ENCODE measurements at regions not wholly inside any gene's neighbourhood (a gene's known extent, or its start where the extent isn't known, plus 50 kb on each side); places are given as distances from the start of the nearest gene placed in this dataset.
A peak's percentile ranks its signal among the peaks of the same experiment; 100 is the strongest.

DNA sequence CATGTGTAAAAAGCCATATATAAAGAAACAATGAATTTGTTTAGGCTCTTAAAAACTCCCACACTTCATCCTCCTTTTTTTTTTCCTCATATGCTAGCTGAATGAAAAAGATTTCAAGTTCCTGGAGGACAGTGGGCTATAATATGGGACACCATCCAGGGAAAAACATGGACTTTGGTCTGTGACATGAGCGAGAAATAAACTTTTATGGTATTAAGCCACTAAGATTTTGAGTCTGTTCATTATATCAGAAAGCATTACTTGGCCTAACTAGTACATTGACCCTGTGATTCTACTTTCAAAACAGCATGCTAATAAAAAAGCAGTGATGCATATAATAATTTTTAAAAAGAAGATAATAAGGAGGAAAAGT lies 392.3 kb upstream of the CAMK1G start:
- Histone ChIP-seq H3K36me3 (replicated peaks; ENCODE audit: insufficient read depth, low read length) (no peaks in the 10 kb centered on the region), H3K79me2 (ENCODE audit: low read length) (no peaks in the 10 kb centered on the region), H3K9me2 (replicated peaks; ENCODE audit: insufficient read depth, low read length) (no peaks in the 10 kb centered on the region), H2AFZ (ENCODE audit: low read length) (peak overlapping the region; percentile 18; the same call in 1 of the 2 replicates), H3K9me3 (replicated peaks; ENCODE audit: insufficient read depth, low read length) (no peaks in the 10 kb centered on the region), H3K27me3 (replicated peaks; ENCODE audit: insufficient read depth, low read length) (no peaks in the 10 kb centered on the region), H3F3A (ENCODE audit: insufficient read depth, low read length) (no peaks in the 10 kb centered on the region), H3K4me2 (ENCODE audit: low read depth, low read length) (no peak overlapping the region), H3K9ac (ENCODE audit: low read length) (no peak overlapping the region), H3K4me3 (ENCODE audit: low read length) (no peak overlapping the region), H3K27ac (ENCODE audit: low read length) (no peak overlapping the region), H3K4me1 (ENCODE audit: low read length) (peaks cover 15% of the 10 kb centered on the region), H4K20me1 (ENCODE audit: insufficient read depth, low read length) (no peaks in the 10 kb centered on the region)
- TF ChIP-seq CTCF (IDR thresholded peaks at IDR 0.05; ENCODE audit: low read length), result no peak
- no peak for TF ChIP-seq EZH2 (optimal IDR thresholded peaks at IDR 0.05; ENCODE audit: low read depth, low read length)
- no peak for TF ChIP-seq EZH2phosphoT487 (IDR thresholded peaks at IDR 0.05; ENCODE audit: low read length)
- DNase-seq, result no peak

GRCh38 chr1:209196140-209196539 lies 387.4 kb upstream of the CAMK1G start:
- Histone ChIP-seq H2AFZ (ENCODE audit: low read length) (no peak overlapping the region), H3K27me3 (replicated peaks; ENCODE audit: insufficient read depth, low read length) (no peaks in the 10 kb centered on the region), H3K9ac (ENCODE audit: low read length) (no peak overlapping the region), H3K9me2 (replicated peaks; ENCODE audit: insufficient read depth, low read length) (no peaks in the 10 kb centered on the region), H3K4me1 (ENCODE audit: low read length) (peaks cover 1% of the 10 kb centered on the region; the same call in 1 of the 2 replicates), H3K4me2 (ENCODE audit: low read depth, low read length) (no peak overlapping the region), H3F3A (ENCODE audit: insufficient read depth, low read length) (no peaks in the 10 kb centered on the region), H3K27ac (ENCODE audit: low read length) (no peak overlapping the region), H4K20me1 (ENCODE audit: insufficient read depth, low read length) (no peaks in the 10 kb centered on the region), H3K79me2 (ENCODE audit: low read length) (no peaks in the 10 kb centered on the region), H3K4me3 (ENCODE audit: low read length) (no peak overlapping the region), H3K36me3 (replicated peaks; ENCODE audit: insufficient read depth, low read length) (no peaks in the 10 kb centered on the region), H3K9me3 (replicated peaks; ENCODE audit: insufficient read depth, low read length) (no peaks in the 10 kb centered on the region)
- no peak for DNase-seq
- TF ChIP-seq CTCF (IDR thresholded peaks at IDR 0.05; ENCODE audit: low read length) (no peak), EZH2 (optimal IDR thresholded peaks at IDR 0.05; ENCODE audit: low read depth, low read length) (no peak), EZH2phosphoT487 (IDR thresholded peaks at IDR 0.05; ENCODE audit: low read length) (no peak)

GRCh38 chr1:209198961-209199750 lies 384.4 kb upstream of the CAMK1G start:
- no peaks in the 10 kb centered on the region for H4K20me1 ChIP-seq (ENCODE audit: insufficient read depth, low read length)
- H3K9me2 ChIP-seq (replicated peaks; ENCODE audit: insufficient read depth, low read length), result no peaks in the 10 kb centered on the region
- no peak for TF ChIP-seq EZH2phosphoT487 (IDR thresholded peaks at IDR 0.05; ENCODE audit: low read length)
- TF ChIP-seq CTCF (IDR thresholded peaks at IDR 0.05; ENCODE audit: low read length), result no peak
- no peak for TF ChIP-seq EZH2 (optimal IDR thresholded peaks at IDR 0.05; ENCODE audit: low read depth, low read length)
- no peak overlapping the region for H3K27ac ChIP-seq (ENCODE audit: low read length)
- no peaks in the 10 kb centered on the region for H3K27me3 ChIP-seq (replicated peaks; ENCODE audit: insufficient read depth, low read length)
- peaks cover 12% of the 10 kb centered on the region for H3K4me1 ChIP-seq (ENCODE audit: low read length)
- no peak overlapping the region for H3K4me3 ChIP-seq (ENCODE audit: low read length)
- H3K36me3 ChIP-seq (replicated peaks; ENCODE audit: insufficient read depth, low read length), result no peaks in the 10 kb centered on the region
- H3K4me2 ChIP-seq (ENCODE audit: low read depth, low read length), result no peak overlapping the region
- no peak for DNase-seq
- H3K9ac ChIP-seq (ENCODE audit: low read length), result no peak overlapping the region
- no peaks in the 10 kb centered on the region for H3K9me3 ChIP-seq (replicated peaks; ENCODE audit: insufficient read depth, low read length)
- no peak overlapping the region for H2AFZ ChIP-seq (ENCODE audit: low read length)
- H3K79me2 ChIP-seq (ENCODE audit: low read length), result no peaks in the 10 kb centered on the region
- no peaks in the 10 kb centered on the region for H3F3A ChIP-seq (ENCODE audit: insufficient read depth, low read length)

All from MM.1S (cell line).